ENCODE measurements at regions not wholly inside any gene's neighbourhood (a gene's known extent, or its start where the extent isn't known, plus 50 kb on each side); places are given as distances from the start of the nearest gene placed in this dataset.

GRCh38 chr11:81089242-81089641, 1644.4 kb downstream of the FAM181B start:
- no peak for DNase-seq

- no peak for DNase-seq
Measured at GRCh38 chr11:81080476-81080875, 1639.6 kb upstream of the TENM4 start.

DNA sequence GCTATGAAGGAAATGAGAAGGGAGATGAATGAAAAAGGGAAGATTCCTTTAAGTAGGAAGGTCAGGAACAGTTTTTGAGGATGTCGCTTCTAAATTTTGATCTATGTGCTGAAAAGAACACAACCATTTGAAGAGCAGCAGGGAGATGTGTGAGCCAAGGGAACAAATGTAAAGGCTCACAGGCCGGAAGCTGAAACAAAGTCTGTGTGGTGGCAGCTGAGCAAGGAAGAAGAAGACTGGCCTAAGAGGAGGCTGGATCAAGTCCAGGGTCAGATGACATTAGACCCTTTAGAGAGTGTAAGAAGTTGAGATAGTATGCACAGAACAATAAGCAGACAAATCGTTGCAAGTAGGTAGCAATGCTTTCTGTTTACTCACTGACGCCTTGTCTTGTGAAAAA, 1631.4 kb upstream of the TENM4 start:
- DNase-seq: no peak

- DNase-seq: no peak
Measured at GRCh38 chr11:81071606-81072005, 1630.8 kb upstream of the TENM4 start.

GRCh38 chr11:81070948-81071347, 1630.1 kb upstream of the TENM4 start:
- no peak for DNase-seq

GRCh38 chr11:81059356-81059755, 1618.5 kb upstream of the TENM4 start:
- no peak for DNase-seq

GRCh38 chr11:81052344-81053158, 1611.7 kb upstream of the TENM4 start:
- DNase-seq: no peak

- no peak for DNase-seq
Measured at GRCh38 chr11:81039916-81040524, 1599.2 kb upstream of the TENM4 start.

- no peak for DNase-seq
Measured at GRCh38 chr11:81036168-81036870, 1595.5 kb upstream of the TENM4 start.

- no peak for DNase-seq
Measured at GRCh38 chr11:81033779-81034540, 1593.1 kb upstream of the TENM4 start.

- DNase-seq: no peak
Measured at GRCh38 chr11:81032906-81033305, 1592.1 kb upstream of the TENM4 start.

GRCh38 chr11:81030186-81030585, 1589.4 kb upstream of the TENM4 start:
- DNase-seq: no peak

DNA sequence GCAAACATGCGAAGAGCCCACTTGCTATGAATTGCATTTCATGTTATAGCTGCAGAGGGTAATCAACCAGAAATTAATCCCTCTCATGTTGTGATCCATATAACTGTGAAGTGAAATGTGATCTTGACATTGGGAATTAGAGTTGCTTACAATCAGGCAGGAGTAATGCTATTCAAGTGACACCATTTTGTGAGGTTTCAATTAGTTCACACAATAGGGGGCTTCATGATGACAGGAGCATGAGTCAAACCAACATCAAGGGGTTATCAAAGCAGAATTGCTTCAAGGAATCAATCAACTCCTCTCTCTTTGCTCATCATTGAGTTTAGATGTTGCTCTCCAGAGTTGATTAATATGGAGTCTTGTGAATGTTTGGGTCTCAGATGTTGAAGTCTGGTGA, 1585.2 kb upstream of the TENM4 start:
- DNase-seq: no peak

- no peak for DNase-seq
Measured at GRCh38 chr11:81022057-81022456, 1581.2 kb upstream of the TENM4 start.

DNA sequence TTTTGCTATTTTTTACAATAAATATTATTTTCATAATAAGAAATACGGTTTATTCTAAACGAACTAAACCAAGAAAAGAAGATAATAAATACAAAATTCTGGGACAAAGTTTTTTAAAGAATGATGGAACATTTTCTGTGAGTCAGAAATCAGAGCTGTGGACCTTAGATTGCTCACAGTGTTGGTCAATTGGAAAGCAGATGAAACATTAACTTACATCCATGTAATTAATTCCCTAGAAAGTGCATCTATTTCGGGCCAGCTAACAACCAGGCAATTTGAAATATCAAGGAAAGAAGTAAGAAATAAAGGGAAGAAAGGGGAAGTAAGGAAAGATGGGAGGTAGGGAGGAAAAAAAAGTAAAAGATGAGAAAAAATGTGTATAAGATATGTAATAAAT, 1569.8 kb upstream of the TENM4 start:
- no peak for DNase-seq

GRCh38 chr11:81007046-81007445, 1566.2 kb upstream of the TENM4 start:
- no peak for DNase-seq

- DNase-seq: no peak
Measured at GRCh38 chr11:81005595-81005994, 1564.8 kb upstream of the TENM4 start.

GRCh38 chr11:81004576-81004975, 1563.7 kb upstream of the TENM4 start:
- no peak for DNase-seq

- DNase-seq: no peak
Measured at GRCh38 chr11:81002374-81002773, 1561.5 kb upstream of the TENM4 start.

DNA sequence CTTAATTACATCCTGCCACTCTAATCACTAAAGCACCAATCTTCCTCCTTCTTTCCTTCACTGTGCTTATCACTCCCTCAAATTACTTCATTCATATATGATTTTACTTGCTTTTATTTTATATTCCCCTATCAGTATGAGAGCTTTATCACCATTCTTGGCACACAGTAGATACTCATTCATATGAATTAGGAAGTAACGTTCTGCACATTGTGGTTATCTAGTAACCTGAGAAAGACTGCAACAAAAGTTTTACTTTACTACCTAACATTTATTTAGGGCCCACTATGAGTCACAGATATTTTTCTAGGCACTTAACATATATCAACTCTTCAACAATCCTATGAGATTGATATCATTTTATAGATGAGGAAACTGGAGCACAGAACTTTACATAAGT, 1559.9 kb upstream of the TENM4 start:
- DNase-seq: no peak

DNA sequence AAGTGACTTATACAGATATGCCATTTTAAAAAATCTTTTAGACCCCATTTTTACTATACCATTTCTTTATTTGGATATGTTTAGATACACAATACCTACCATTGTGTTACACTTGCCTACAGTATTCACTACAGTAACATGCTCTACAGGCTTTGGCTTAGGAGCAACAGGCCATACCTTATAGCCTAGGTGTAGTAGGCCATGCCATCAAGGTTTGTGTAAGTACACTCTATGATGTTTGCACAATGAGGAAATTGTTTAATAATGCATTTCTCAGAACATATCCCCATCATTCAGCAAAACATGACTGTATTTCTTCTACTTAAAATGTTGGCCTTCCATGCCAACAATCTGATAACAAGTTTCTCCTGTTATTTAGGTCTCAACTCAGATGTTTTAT, 1559.5 kb upstream of the TENM4 start:
- DNase-seq: no peak

- no peak for DNase-seq
Measured at GRCh38 chr11:80995523-80995922, 1554.7 kb upstream of the TENM4 start.

DNA sequence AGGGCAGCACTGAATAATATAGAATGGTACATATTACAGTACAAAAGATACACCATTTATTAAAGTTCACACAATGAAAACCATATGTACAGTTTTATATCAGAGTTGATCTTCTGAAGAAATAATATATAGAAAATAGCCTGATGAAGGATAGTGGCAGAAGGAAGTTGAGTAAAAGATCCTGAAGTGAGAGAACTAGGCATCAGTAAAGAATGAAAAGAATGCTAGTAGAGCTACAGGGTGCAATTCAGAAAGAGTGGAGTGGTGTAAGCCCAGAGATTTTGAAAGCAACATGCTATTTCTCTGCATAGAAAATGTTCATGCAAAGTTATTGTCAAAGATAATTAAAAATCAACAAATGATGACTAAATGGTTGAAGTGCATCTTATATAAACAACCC, 1552.7 kb upstream of the TENM4 start:
- no peak for DNase-seq
